K562 (cell line): ENCODE measurements at regions not wholly inside any gene's neighbourhood (a gene's known extent, or its start where the extent isn't known, plus 50 kb on each side); places are given as distances from the start of the nearest gene placed in this dataset.

Experiments
- ATAC-seq: fragments of 200-7000 bp; cut with Tn5 transposase; 3 replicates; pipeline ENCODE4 v1.9.1; 2020; ENCODE audit warnings: moderate library complexity
- BruUV-seq: library from RNA; stranded (reverse); fragments of 400-500 nt; replicated peaks from 2 replicates; lab custom pipeline; 2021; lab: Mats Ljungman, UMichigan
- CTCF ChIA-PET: fragments of 300-600 bp; formaldehyde crosslinking; extraction: SDS; loops from one replicate; lab custom pipeline; 2021; ENCODE audit warnings: low intra/inter-chr PET ratio; lab: Yijun Ruan, JAX
- POLR2A ChIA-PET: fragments of 300-600, 350-650 bp; sonication (Branson Sonifier 250); formaldehyde crosslinking; extraction: SDS; loops from one replicate; lab custom pipeline; 2021; ENCODE audit warnings: antibody characterized with exemption, inconsistent platforms; lab: Yijun Ruan, JAX
- DNase-seq, 4 experiments: peaks; one replicate each; pipeline versions ENCODE4 v3.0.0 to v3.0.0-alpha.2; 2011 to 2018; ENCODE audit warnings: low spot score in 3 of 4, mixed read lengths in 3 of 4; ENCODE audit errors: extremely low read depth in 1 of 4
- FAIRE-seq: peaks from 2 replicates; lab custom pipeline; 2011; peaks lifted over from hg19 to GRCh38; lab: Jason Lieb, UNC
- H2AFZ ChIP-seq: 2 replicates; pipeline ENCODE4 v1.6.0; 2011; ENCODE audit warnings: low read depth, low read length, control low read depth, inconsistent platforms
- H3K27ac ChIP-seq: fragments of 200-600 bp; 3 replicates; pipeline ENCODE4 v1.8.0; 2011; ENCODE audit warnings: low read depth, mild to moderate bottlenecking, control low read depth, inconsistent platforms, low read length, moderate library complexity, mixed read lengths; ENCODE audit errors: extremely low read depth
- H3K27me3 ChIP-seq, 2 experiments: fragments of 300-600 bp in 1 of 2; 2 replicates in 1 of 2; 3 replicates in 1 of 2; pipeline versions ENCODE4 v1.6.0 to v1.8.0; 2011; ENCODE audit warnings: inconsistent platforms in 2 of 2, low read length in 2 of 2, mild to moderate bottlenecking in 1 of 2, mixed read lengths in 1 of 2, moderate library complexity in 1 of 2; ENCODE audit not compliant: control insufficient read depth in 2 of 2, insufficient read depth in 2 of 2
- H3K36me3 ChIP-seq: fragments of 300-600 bp; 3 replicates; pipeline ENCODE4 v1.8.0; 2011; ENCODE audit warnings: mild to moderate bottlenecking, low read length, inconsistent platforms; ENCODE audit not compliant: control insufficient read depth, insufficient read depth
- H3K4me1 ChIP-seq, 2 experiments: fragments of 200-600 bp in 1 of 2; replicated peaks in 1 of 2; 2 replicates in 1 of 2; 3 replicates in 1 of 2; pipeline versions ENCODE4 v1.5.1 to v1.8.0; 2011; ENCODE audit warnings: inconsistent platforms in 2 of 2, low read length in 2 of 2, mild to moderate bottlenecking in 1 of 2, mixed read lengths in 1 of 2, moderate library complexity in 1 of 2; ENCODE audit not compliant: control insufficient read depth in 2 of 2, insufficient read depth in 2 of 2
- H3K4me2 ChIP-seq: 2 replicates; pipeline ENCODE4 v1.6.1; 2011; ENCODE audit warnings: low read length, control low read depth, inconsistent platforms, mixed read lengths; ENCODE audit not compliant: insufficient read depth
- H3K4me3 ChIP-seq: fragments of 200-600 bp; sonication (generic), shearing (Covaris generic); 2 replicates; pipeline ENCODE4 v1.5.1; 2016; ENCODE audit warnings: control low read depth, inconsistent platforms
- H3K79me2 ChIP-seq: fragments of 200-600 bp; 3 replicates; pipeline ENCODE4 v1.8.0; 2011; ENCODE audit warnings: low read length, inconsistent platforms; ENCODE audit not compliant: control insufficient read depth, insufficient read depth
- H3K9ac ChIP-seq, 2 experiments: 2 replicates each; pipeline versions ENCODE4 v1.6.0 to v1.6.1; 2011; ENCODE audit warnings: low read depth in 2 of 2, low read length in 2 of 2, control low read depth in 1 of 2, inconsistent platforms in 1 of 2, mild to moderate bottlenecking in 1 of 2, mixed read lengths in 1 of 2; ENCODE audit not compliant: insufficient read depth in 1 of 2
- H3K9me1 ChIP-seq: one replicate; pipeline ENCODE4 v1.6.0; 2011; ENCODE audit warnings: inconsistent platforms, mild to moderate bottlenecking, low read length, moderate library complexity; ENCODE audit not compliant: control insufficient read depth, insufficient read depth
- H3K9me3 ChIP-seq: replicated peaks from 2 replicates; pipeline ENCODE4 v1.5.1; 2011; ENCODE audit warnings: low read depth, low read length, inconsistent platforms; ENCODE audit not compliant: control insufficient read depth, insufficient read depth
- H4K20me1 ChIP-seq: replicated peaks from 2 replicates; pipeline ENCODE4 v1.6.1; 2011; ENCODE audit warnings: low read length, inconsistent platforms, mixed read lengths; ENCODE audit not compliant: control insufficient read depth, insufficient read depth
- COPS2 ChIP-seq: fragments of 450-650 bp; conservative IDR thresholded peaks from 2 replicates; pipeline ENCODE4 v1.6.1; 2016; ENCODE audit warnings: mild to moderate bottlenecking, moderate library complexity
- DDX20 ChIP-seq: fragments of 450-650 bp; IDR thresholded peaks from 2 replicates; pipeline ENCODE4 v1.6.1; 2016; ENCODE audit warnings: missing genetic modification characterization, low read depth, mild to moderate bottlenecking, missing compliant biosample characterization, moderate library complexity
- NFYB ChIP-seq: IDR thresholded peaks from 2 replicates; pipeline ENCODE4 v1.6.1; 2011; ENCODE audit warnings: mild to moderate bottlenecking, moderate library complexity; ENCODE audit not compliant: insufficient read length; ENCODE audit errors: extremely low read depth
- TCF3 ChIP-seq: sonication (generic); formaldehyde crosslinking; IDR thresholded peaks from 2 replicates; pipeline ENCODE4 v1.4.0; 2020; ENCODE audit warnings: mild to moderate bottlenecking, missing genetic modification reagents
- TCF7 ChIP-seq: sonication (generic); IDR thresholded peaks from 2 replicates; pipeline ENCODE4 v1.6.1; 2016; ENCODE audit warnings: antibody characterized with exemption, borderline replicate concordance
- ZNF184 ChIP-seq: sonication (generic); formaldehyde crosslinking; IDR thresholded peaks from 2 replicates; pipeline ENCODE4 v1.5.0; 2020; ENCODE audit warnings: missing genetic modification reagents
- ZNF239 ChIP-seq: fragments of 250-450 bp; sonication (Bioruptor Pico); IDR thresholded peaks from 2 replicates; pipeline ENCODE4 v1.4.0; 2020; ENCODE audit warnings: mild to moderate bottlenecking
- WGBS: fragments of 100-300 bp; shearing (Covaris generic); methylation state at CpG from one replicate; pipeline ENCODE4 v1.1.6; 2016; ENCODE audit warnings: low coverage, mixed read lengths; ENCODE audit not compliant: insufficient coverage; ENCODE audit errors: missing lambda C conversion rate; 5-methylcytosine and 5-hydroxymethylcytosine counted together
- in situ Hi-C: fragments of 300-500 bp; cut with MboI; formaldehyde crosslinking; loops from 4 replicates; pipeline ENCODE4 v1.15.0; 2018; ENCODE audit warnings: inconsistent platforms, mixed read lengths
- intact Hi-C: fragments of 100-400 bp; cut with micrococcal nuclease; formaldehyde crosslinking; loops from 2 replicates; pipeline ENCODE4 v1.14.2; 2022
- TF ChIP-seq, protein P1 (sequence below): fragments of 450-650 bp; IDR thresholded peaks from 2 replicates; pipeline ENCODE4 v1.6.1; 2017; ENCODE audit warnings: antibody characterized with exemption
- TF ChIP-seq, protein P2 (sequence below): fragments of 250-450 bp; sonication (Bioruptor Pico); IDR thresholded peaks from 2 replicates; pipeline ENCODE4 v1.5.0; 2021

DNA sequence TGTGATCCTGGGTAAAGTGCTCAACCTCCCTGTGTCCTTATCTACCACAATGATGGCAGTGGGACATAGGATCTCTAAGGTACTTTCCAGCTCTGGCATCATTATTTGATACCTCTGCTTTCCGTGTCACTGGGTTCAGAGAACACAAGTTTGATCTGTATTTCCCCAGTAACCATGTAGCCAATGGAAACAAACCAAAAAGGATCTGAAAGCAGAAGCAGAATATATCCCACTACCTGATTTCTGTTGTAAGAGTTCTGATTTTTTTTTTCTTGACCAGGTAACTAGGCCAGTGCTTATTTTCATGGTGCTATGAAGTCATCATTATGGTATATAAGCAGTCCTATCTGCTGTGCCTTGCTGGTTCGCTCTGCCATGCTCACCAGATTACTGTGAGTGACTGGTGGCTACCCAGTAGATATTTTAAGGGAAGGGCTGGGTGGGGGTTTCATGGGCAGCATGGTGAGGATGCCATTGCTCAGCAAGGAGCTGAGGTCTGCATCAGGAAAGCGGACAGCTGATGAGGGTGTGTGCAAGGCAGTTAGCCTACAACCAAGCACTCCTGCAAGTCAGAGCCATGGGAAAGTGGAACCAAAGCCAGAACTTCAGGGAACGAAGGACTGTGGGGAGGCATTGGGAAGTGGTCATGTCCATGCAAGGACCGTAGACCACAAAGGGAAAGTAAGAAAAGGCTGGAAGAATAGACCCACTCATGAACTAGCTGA is 104.9 kb upstream of the EDEM3 start (continued):
- TF ChIP-seq ZNF239 (no peak), TCF3 (CRISPR knock-in tag) (no peak), NFYB (no peak), DDX20 (tag) (no peak)

DNA sequence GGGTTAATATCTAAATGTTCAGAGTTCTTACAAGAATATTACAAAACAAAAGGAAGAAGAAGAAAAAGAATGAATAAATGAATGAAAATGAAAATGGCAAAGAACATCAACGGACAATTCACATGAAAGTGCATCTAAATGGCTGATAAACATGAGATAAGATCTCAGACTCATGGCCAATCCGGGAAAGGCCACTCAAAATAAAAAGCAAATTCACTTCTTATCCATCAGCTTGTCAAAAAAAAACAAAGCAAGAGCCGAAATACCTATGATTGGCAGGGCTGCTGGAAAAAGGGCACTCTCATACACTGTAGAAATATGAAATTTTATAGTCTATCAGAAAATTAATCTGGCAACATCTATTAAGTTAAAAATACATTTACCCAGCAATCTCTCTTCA is 103.6 kb upstream of the EDEM3 start:
- no peaks in the 10 kb centered on the region for H3K27me3 ChIP-seq
- intact Hi-C loops: no loop called here
- no peak overlapping the region for H3K4me2 ChIP-seq
- WGBS: 39% methylated on average over 3 of the region's 3 CpGs
- TF ChIP-seq, protein P1, sequence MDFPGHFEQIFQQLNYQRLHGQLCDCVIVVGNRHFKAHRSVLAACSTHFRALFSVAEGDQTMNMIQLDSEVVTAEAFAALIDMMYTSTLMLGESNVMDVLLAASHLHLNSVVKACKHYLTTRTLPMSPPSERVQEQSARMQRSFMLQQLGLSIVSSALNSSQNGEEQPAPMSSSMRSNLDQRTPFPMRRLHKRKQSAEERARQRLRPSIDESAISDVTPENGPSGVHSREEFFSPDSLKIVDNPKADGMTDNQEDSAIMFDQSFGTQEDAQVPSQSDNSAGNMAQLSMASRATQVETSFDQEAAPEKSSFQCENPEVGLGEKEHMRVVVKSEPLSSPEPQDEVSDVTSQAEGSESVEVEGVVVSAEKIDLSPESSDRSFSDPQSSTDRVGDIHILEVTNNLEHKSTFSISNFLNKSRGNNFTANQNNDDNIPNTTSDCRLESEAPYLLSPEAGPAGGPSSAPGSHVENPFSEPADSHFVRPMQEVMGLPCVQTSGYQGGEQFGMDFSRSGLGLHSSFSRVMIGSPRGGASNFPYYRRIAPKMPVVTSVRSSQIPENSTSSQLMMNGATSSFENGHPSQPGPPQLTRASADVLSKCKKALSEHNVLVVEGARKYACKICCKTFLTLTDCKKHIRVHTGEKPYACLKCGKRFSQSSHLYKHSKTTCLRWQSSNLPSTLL: no peak
- TF ChIP-seq COPS2: no peak
- no peak for TF ChIP-seq ZNF184 (CRISPR knock-in tag)
- TF ChIP-seq, protein P2, sequence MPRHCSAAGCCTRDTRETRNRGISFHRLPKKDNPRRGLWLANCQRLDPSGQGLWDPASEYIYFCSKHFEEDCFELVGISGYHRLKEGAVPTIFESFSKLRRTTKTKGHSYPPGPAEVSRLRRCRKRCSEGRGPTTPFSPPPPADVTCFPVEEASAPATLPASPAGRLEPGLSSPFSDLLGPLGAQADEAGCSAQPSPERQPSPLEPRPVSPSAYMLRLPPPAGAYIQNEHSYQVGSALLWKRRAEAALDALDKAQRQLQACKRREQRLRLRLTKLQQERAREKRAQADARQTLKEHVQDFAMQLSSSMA (CRISPR knock-in tag): no peak
- no peak for TF ChIP-seq TCF7
- H3K36me3 ChIP-seq: no peaks in the 10 kb centered on the region
- H3K27ac ChIP-seq: no peak overlapping the region
- H3K4me3 ChIP-seq: no peak overlapping the region
- H3K79me2 ChIP-seq: no peaks in the 10 kb centered on the region
- BruUV-seq: no TSS peak
- no peak overlapping the region for H2AFZ ChIP-seq
- CTCF ChIA-PET: interaction anchor here (0.6 kb wide), 1 partner anchor 944 kb away, joined by 4 read pairs; no protein-coding TSS in a partner anchor
- in situ Hi-C loops: no loop called here
- no peak for ATAC-seq
- POLR2A ChIA-PET: no interaction called here
- no peaks in the 10 kb centered on the region for H4K20me1 ChIP-seq
- no peak overlapping the region for H3K9ac ChIP-seq
- H3K4me1 ChIP-seq: no peaks in the 10 kb centered on the region
- H3K9me3 ChIP-seq: no peaks in the 10 kb centered on the region
- DNase-seq: no peak
- no peak for FAIRE-seq
- H3K9me1 ChIP-seq: no peaks in the 10 kb centered on the region
